ENCODE measurements at regions not wholly inside any gene's neighbourhood (a gene's known extent, or its start where the extent isn't known, plus 50 kb on each side); places are given as distances from the start of the nearest gene placed in this dataset.

DNA sequence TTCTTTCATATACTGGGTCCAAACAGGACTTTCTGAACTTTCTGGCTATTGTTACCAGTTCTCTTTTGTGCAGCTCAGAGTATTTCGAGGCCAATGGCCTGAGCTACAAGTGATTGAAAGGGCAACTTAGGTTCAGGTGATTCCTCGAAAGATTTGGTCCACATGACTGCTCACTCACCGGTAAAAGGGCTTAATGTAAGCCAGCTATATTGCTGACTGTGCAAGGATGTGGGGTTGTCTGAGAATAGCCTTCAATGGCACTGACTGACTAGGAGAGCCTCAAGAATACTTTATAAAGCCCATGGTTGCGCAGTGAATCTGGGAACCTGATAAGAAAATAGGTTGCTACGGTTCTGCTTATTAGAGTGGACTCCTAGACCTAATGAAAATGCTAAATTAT is 269.0 kb downstream of the SEC16B start:
- no peak overlapping the region for H3K23ac ChIP-seq (ENCODE audit: low read depth, low read length, poor library complexity)
- no peak overlapping the region for H3K18ac ChIP-seq (ENCODE audit: low read length)
- H2BK12ac ChIP-seq (ENCODE audit: low read length), result no peak overlapping the region
- H4K91ac ChIP-seq (ENCODE audit: low read depth, low read length, poor library complexity), result no peak overlapping the region
- H3K27me3 ChIP-seq (ENCODE audit: control insufficient read depth in 3 of 3, insufficient read depth in 3 of 3, low read depth in 1 of 3, low read length in 3 of 3), result no peaks in the 10 kb centered on the region
- H2BK120ac ChIP-seq (ENCODE audit: low read depth, low read length), result no peak overlapping the region
- H3K4me1 ChIP-seq (ENCODE audit: control insufficient read depth in 2 of 2, insufficient read depth in 1 of 2, low read depth in 1 of 2, low read length in 2 of 2), result no peaks in the 10 kb centered on the region
- no peak overlapping the region for H3K27ac ChIP-seq (replicated peaks; ENCODE audit: low read length)
- H3K14ac ChIP-seq (ENCODE audit: low read length), result no peak overlapping the region
- WGBS, 2 donors (ENCODE audit: extremely low coverage in 2 of 2, insufficient read length in 2 of 2, insufficient replicate concordance in 1 of 2), result no CpG with 5 or more reads among the region's 5 CpGs
- no peak overlapping the region for H2BK5ac ChIP-seq (ENCODE audit: low read length)
- no peaks in the 10 kb centered on the region for H3K79me1 ChIP-seq (ENCODE audit: low read depth, low read length)
- H4K8ac ChIP-seq (ENCODE audit: low read depth, low read length), result no peak overlapping the region
- no peak overlapping the region for H3K4me3 ChIP-seq (ENCODE audit: low read length in 2 of 2)
- no peaks in the 10 kb centered on the region for H3K36me3 ChIP-seq (replicated peaks in 1 of 2; ENCODE audit: control insufficient read depth in 2 of 2, insufficient read depth in 2 of 2, low read length in 2 of 2)
- H3K9me3 ChIP-seq (replicated peaks in 1 of 2; ENCODE audit: control insufficient read depth in 2 of 2, insufficient read depth in 1 of 2, low read depth in 1 of 2, low read length in 2 of 2), result no peaks in the 10 kb centered on the region
- no peak overlapping the region for H2AFZ ChIP-seq (ENCODE audit: low read length)
- H2BK15ac ChIP-seq (ENCODE audit: low read length), result no peak overlapping the region
- no peak overlapping the region for H3K9ac ChIP-seq (ENCODE audit: low read depth, low read length, poor library complexity)
- no peak for DNase-seq (ENCODE audit: low spot score)
- H2AK5ac ChIP-seq (ENCODE audit: low read depth, low read length), result no peak overlapping the region
- H3K4me2 ChIP-seq (ENCODE audit: insufficient read depth, low read length, poor library complexity, severe bottlenecking), result no peak overlapping the region
- no peak overlapping the region for H3K4ac ChIP-seq (ENCODE audit: low read length)

DNA sequence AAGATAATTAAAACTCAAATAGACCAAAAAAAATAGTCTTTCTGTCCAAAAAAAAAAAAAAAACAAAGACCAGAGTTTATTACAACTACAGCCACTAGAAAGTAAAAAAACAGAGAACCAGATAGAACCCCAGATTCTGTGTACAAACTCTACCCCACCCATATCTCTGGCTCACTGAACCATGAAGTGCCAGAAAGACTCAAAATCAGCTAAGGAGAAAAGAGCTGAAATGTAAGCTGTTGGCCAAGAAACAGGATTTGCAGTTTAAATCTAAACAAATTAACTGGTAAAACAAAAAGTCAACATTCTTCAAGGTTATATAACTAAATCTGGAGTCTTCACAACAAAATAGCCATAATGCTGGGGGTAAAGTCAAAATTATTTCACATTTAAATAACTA is 278.9 kb downstream of the SEC16B start:
- Histone ChIP-seq H3K23ac (ENCODE audit: low read depth, low read length, poor library complexity) (no peak overlapping the region), H3K79me1 (ENCODE audit: low read depth, low read length) (no peaks in the 10 kb centered on the region), H3K4me1 (ENCODE audit: control insufficient read depth in 2 of 2, insufficient read depth in 1 of 2, low read depth in 1 of 2, low read length in 2 of 2) (peaks cover 0 to 2% of the 10 kb centered on the region in 2 donors), H3K4ac (ENCODE audit: low read length) (no peak overlapping the region), H3K14ac (ENCODE audit: low read length) (no peak overlapping the region), H3K4me2 (ENCODE audit: insufficient read depth, low read length, poor library complexity, severe bottlenecking) (no peak overlapping the region), H2AK5ac (ENCODE audit: low read depth, low read length) (no peak overlapping the region), H2BK12ac (ENCODE audit: low read length) (no peak overlapping the region), H3K9me3 (replicated peaks in 1 of 2; ENCODE audit: control insufficient read depth in 2 of 2, insufficient read depth in 1 of 2, low read depth in 1 of 2, low read length in 2 of 2) (no peaks in the 10 kb centered on the region), H2BK15ac (ENCODE audit: low read length) (no peak overlapping the region), H3K27me3 (ENCODE audit: control insufficient read depth in 3 of 3, insufficient read depth in 3 of 3, low read depth in 1 of 3, low read length in 3 of 3) (no peaks in the 10 kb centered on the region), H4K91ac (ENCODE audit: low read depth, low read length, poor library complexity) (no peak overlapping the region), H3K4me3 (ENCODE audit: low read length in 2 of 2) (no peak overlapping the region), H3K27ac (replicated peaks; ENCODE audit: low read length) (no peak overlapping the region), H3K9ac (ENCODE audit: low read depth, low read length, poor library complexity) (no peak overlapping the region), H2AFZ (ENCODE audit: low read length) (no peak overlapping the region), H2BK5ac (ENCODE audit: low read length) (no peak overlapping the region), H4K8ac (ENCODE audit: low read depth, low read length) (no peak overlapping the region), H3K18ac (ENCODE audit: low read length) (no peak overlapping the region), H3K36me3 (replicated peaks in 1 of 2; ENCODE audit: control insufficient read depth in 2 of 2, insufficient read depth in 2 of 2, low read length in 2 of 2) (no peaks in the 10 kb centered on the region), H2BK120ac (ENCODE audit: low read depth, low read length) (no peak overlapping the region)
- DNase-seq (ENCODE audit: low spot score), result no peak

- Histone ChIP-seq H2BK120ac (ENCODE audit: low read depth, low read length) (no peak overlapping the region), H2BK12ac (ENCODE audit: low read length) (no peak overlapping the region), H3K18ac (ENCODE audit: low read length) (no peak overlapping the region), H3K14ac (ENCODE audit: low read length) (no peak overlapping the region), H4K91ac (ENCODE audit: low read depth, low read length, poor library complexity) (no peak overlapping the region), H4K8ac (ENCODE audit: low read depth, low read length) (no peak overlapping the region), H2AK5ac (ENCODE audit: low read depth, low read length) (no peak overlapping the region), H3K4ac (ENCODE audit: low read length) (no peak overlapping the region), H3K36me3 (replicated peaks in 1 of 2; ENCODE audit: control insufficient read depth in 2 of 2, insufficient read depth in 2 of 2, low read length in 2 of 2) (no peaks in the 10 kb centered on the region), H2BK15ac (ENCODE audit: low read length) (no peak overlapping the region), H3K4me2 (ENCODE audit: insufficient read depth, low read length, poor library complexity, severe bottlenecking) (no peak overlapping the region), H3K9me3 (replicated peaks in 1 of 2; ENCODE audit: control insufficient read depth in 2 of 2, insufficient read depth in 1 of 2, low read depth in 1 of 2, low read length in 2 of 2) (no peaks in the 10 kb centered on the region), H3K4me3 (ENCODE audit: low read length in 2 of 2) (no peak overlapping the region), H2AFZ (ENCODE audit: low read length) (no peak overlapping the region), H2BK5ac (ENCODE audit: low read length) (no peak overlapping the region), H3K9ac (ENCODE audit: low read depth, low read length, poor library complexity) (no peak overlapping the region), H3K27ac (replicated peaks; ENCODE audit: low read length) (no peak overlapping the region), H3K4me1 (ENCODE audit: control insufficient read depth in 2 of 2, insufficient read depth in 1 of 2, low read depth in 1 of 2, low read length in 2 of 2) (peaks cover 0 to 2% of the 10 kb centered on the region in 2 donors), H3K79me1 (ENCODE audit: low read depth, low read length) (no peaks in the 10 kb centered on the region), H3K23ac (ENCODE audit: low read depth, low read length, poor library complexity) (no peak overlapping the region), H3K27me3 (ENCODE audit: control insufficient read depth in 3 of 3, insufficient read depth in 3 of 3, low read depth in 1 of 3, low read length in 3 of 3) (no peaks in the 10 kb centered on the region)
- no CpG with 5 or more reads among the region's 3 CpGs for whole genome bisulfite sequencing, 2 donors (ENCODE audit: extremely low coverage in 2 of 2, insufficient read length in 2 of 2, insufficient replicate concordance in 1 of 2)
- no peak for DNase-seq (ENCODE audit: low spot score)
These were observed 282.3 kb downstream of the SEC16B start for GRCh38 chr1:177687544-177687943.

DNA sequence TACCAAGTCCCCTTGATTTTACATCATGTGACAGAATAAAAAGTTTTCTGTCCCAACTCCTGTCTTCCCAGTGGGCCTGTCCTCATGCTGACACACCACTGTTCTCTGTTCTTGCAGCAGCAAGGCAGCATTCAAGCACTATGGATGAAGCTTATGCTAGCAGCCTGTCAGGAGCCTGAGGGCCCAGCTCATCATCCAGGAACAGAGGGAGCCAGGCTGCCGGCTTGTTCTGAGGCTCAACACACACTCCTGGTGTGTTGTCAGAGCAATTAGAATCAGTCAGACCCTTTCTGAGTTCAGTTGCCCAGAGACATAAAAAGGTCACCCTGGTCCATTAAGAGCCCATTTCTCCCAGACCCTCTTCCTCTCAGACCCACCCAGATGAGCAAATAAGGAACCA is 282.9 kb downstream of the SEC16B start:
- H3K27me3 ChIP-seq (ENCODE audit: control insufficient read depth in 3 of 3, insufficient read depth in 3 of 3, low read depth in 1 of 3, low read length in 3 of 3), result no peaks in the 10 kb centered on the region
- no peak overlapping the region for H3K9ac ChIP-seq (ENCODE audit: low read depth, low read length, poor library complexity)
- no peak overlapping the region for H2BK15ac ChIP-seq (ENCODE audit: low read length)
- H3K4me1 ChIP-seq (ENCODE audit: control insufficient read depth in 2 of 2, insufficient read depth in 1 of 2, low read depth in 1 of 2, low read length in 2 of 2), result peaks cover 0 to 2% of the 10 kb centered on the region in 2 donors
- H3K9me3 ChIP-seq (replicated peaks in 1 of 2; ENCODE audit: control insufficient read depth in 2 of 2, insufficient read depth in 1 of 2, low read depth in 1 of 2, low read length in 2 of 2), result no peaks in the 10 kb centered on the region
- H4K8ac ChIP-seq (ENCODE audit: low read depth, low read length), result no peak overlapping the region
- H2AFZ ChIP-seq (ENCODE audit: low read length), result no peak overlapping the region
- DNase-seq (ENCODE audit: low spot score), result no peak
- no peak overlapping the region for H3K4ac ChIP-seq (ENCODE audit: low read length)
- H3K79me1 ChIP-seq (ENCODE audit: low read depth, low read length), result no peaks in the 10 kb centered on the region
- no peak overlapping the region for H3K18ac ChIP-seq (ENCODE audit: low read length)
- H3K27ac ChIP-seq (replicated peaks; ENCODE audit: low read length), result no peak overlapping the region
- no peaks in the 10 kb centered on the region for H3K36me3 ChIP-seq (replicated peaks in 1 of 2; ENCODE audit: control insufficient read depth in 2 of 2, insufficient read depth in 2 of 2, low read length in 2 of 2)
- no peak overlapping the region for H2BK5ac ChIP-seq (ENCODE audit: low read length)
- no peak overlapping the region for H2BK120ac ChIP-seq (ENCODE audit: low read depth, low read length)
- WGBS, 2 donors (ENCODE audit: extremely low coverage in 2 of 2, insufficient read length in 2 of 2, insufficient replicate concordance in 1 of 2), result no CpG with 5 or more reads among the region's 1 CpG
- no peak overlapping the region for H3K23ac ChIP-seq (ENCODE audit: low read depth, low read length, poor library complexity)
- no peak overlapping the region for H4K91ac ChIP-seq (ENCODE audit: low read depth, low read length, poor library complexity)
- H2AK5ac ChIP-seq (ENCODE audit: low read depth, low read length), result no peak overlapping the region
- no peak overlapping the region for H3K4me2 ChIP-seq (ENCODE audit: insufficient read depth, low read length, poor library complexity, severe bottlenecking)
- H2BK12ac ChIP-seq (ENCODE audit: low read length), result no peak overlapping the region
- H3K4me3 ChIP-seq (ENCODE audit: low read length in 2 of 2), result no peak overlapping the region
- no peak overlapping the region for H3K14ac ChIP-seq (ENCODE audit: low read length)

Measured in neuronal stem cell (in vitro differentiated cells).